CD14-positive monocyte (primary cell): ENCODE measurements at regions not wholly inside any gene's neighbourhood (a gene's known extent, or its start where the extent isn't known, plus 50 kb on each side); places are given as distances from the start of the nearest gene placed in this dataset.

Source experiments
- DNase-seq, 3 donors: peaks; one replicate each; pipeline ENCODE4 v3.0.0-alpha.2; 2011 to 2022
- H2AFZ ChIP-seq: 2 replicates; pipeline ENCODE4 v1.6.0; 2012; ENCODE audit warnings: mild to moderate bottlenecking, low read depth, low read length, inconsistent platforms; ENCODE audit not compliant: insufficient read depth, poor library complexity, severe bottlenecking
- H3K27ac ChIP-seq, 2 donors: 1 replicate in 1 of 2; 2 replicates in 1 of 2; pipeline ENCODE4 v1.5.1; 2012 to 2013; ENCODE audit warnings: low read length in 2 of 2, control low read depth in 1 of 2, inconsistent platforms in 1 of 2, low read depth in 1 of 2, mild to moderate bottlenecking in 1 of 2
- H3K27me3 ChIP-seq, 2 donors: one replicate each; pipeline versions ENCODE4 v1.6.0 to v1.6.1; 2011 to 2013; ENCODE audit warnings: low read length in 2 of 2; ENCODE audit not compliant: control insufficient read depth in 2 of 2, insufficient read depth in 2 of 2
- H3K36me3 ChIP-seq, 2 donors: replicated peaks in 1 of 2; 1 replicate in 1 of 2; 2 replicates in 1 of 2; pipeline versions ENCODE4 v1.5.1 to v1.6.1; 2012 to 2013; ENCODE audit warnings: low read length in 2 of 2, control low read depth in 1 of 2, inconsistent platforms in 1 of 2, mild to moderate bottlenecking in 1 of 2; ENCODE audit not compliant: insufficient read depth in 2 of 2, control insufficient read depth in 1 of 2
- H3K4me1 ChIP-seq, 2 donors: 1 replicate in 1 of 2; 2 replicates in 1 of 2; pipeline versions ENCODE4 v1.5.1 to v1.6.1; 2012 to 2013; ENCODE audit warnings: low read length in 2 of 2, control low read depth in 1 of 2, inconsistent platforms in 1 of 2, mild to moderate bottlenecking in 1 of 2, moderate library complexity in 1 of 2; ENCODE audit not compliant: insufficient read depth in 2 of 2, control insufficient read depth in 1 of 2
- H3K4me2 ChIP-seq: replicated peaks from 2 replicates; pipeline ENCODE3; 2012; ENCODE audit warnings: low read length, moderate library complexity, mild to moderate bottlenecking; ENCODE audit not compliant: poor library complexity, severe bottlenecking; ENCODE audit errors: extremely low read depth
- H3K4me3 ChIP-seq, 3 experiments: fragments of 200-600 bp in 1 of 3; sonication (generic) in 1 of 3; replicated peaks in 1 of 3; 1 replicate in 2 of 3; 2 replicates in 1 of 3; pipeline ENCODE4 v1.5.1; 2011 to 2013; ENCODE audit warnings: low read length in 3 of 3, mild to moderate bottlenecking in 3 of 3, control low read depth in 2 of 3, low read depth in 2 of 3, inconsistent platforms in 1 of 3, moderate library complexity in 1 of 3
- H3K79me2 ChIP-seq: 2 replicates; pipeline ENCODE4 v1.6.0; 2012; ENCODE audit warnings: mild to moderate bottlenecking, control low read depth, inconsistent platforms, low read length, moderate library complexity; ENCODE audit not compliant: insufficient read depth
- H3K9ac ChIP-seq: 2 replicates; pipeline ENCODE4 v1.6.0; 2017; ENCODE audit warnings: low read length, mild to moderate bottlenecking; ENCODE audit not compliant: insufficient read depth, poor library complexity, severe bottlenecking
- H3K9me3 ChIP-seq, 2 donors: replicated peaks in 1 of 2; 1 replicate in 1 of 2; 2 replicates in 1 of 2; pipeline versions ENCODE4 v1.5.1 to v1.6.1; 2012 to 2013; ENCODE audit warnings: low read length in 2 of 2, control low read depth in 1 of 2; ENCODE audit not compliant: control insufficient read depth in 1 of 2, insufficient read depth in 1 of 2
- H4K20me1 ChIP-seq: 2 replicates; pipeline ENCODE4 v1.6.0; 2012; ENCODE audit warnings: mild to moderate bottlenecking, low read length, control low read depth, moderate library complexity; ENCODE audit not compliant: insufficient read depth
- H3K27ac Mint-ChIP-seq, 7 donors: one replicate each; pipeline ENCODE4 v1.8.0; 2020; ENCODE audit warnings: mild to moderate bottlenecking in 7 of 7, mixed read lengths in 7 of 7, moderate library complexity in 6 of 7, inconsistent platforms in 2 of 7
- H3K27me3 Mint-ChIP-seq, 3 donors: one replicate each; pipeline ENCODE4 v1.8.0; 2021 to 2022; ENCODE audit warnings: low read depth in 3 of 3, mild to moderate bottlenecking in 3 of 3, mixed read lengths in 3 of 3, moderate library complexity in 3 of 3, inconsistent platforms in 1 of 3
- H3K36me3 Mint-ChIP-seq, 2 donors: one replicate each; pipeline ENCODE4 v1.8.0; 2020; ENCODE audit warnings: mixed read lengths in 2 of 2, inconsistent platforms in 1 of 2, mild to moderate bottlenecking in 1 of 2
- H3K4me1 Mint-ChIP-seq: one replicate; pipeline ENCODE4 v1.8.0; 2020; ENCODE audit warnings: mild to moderate bottlenecking, mixed read lengths
- H3K4me3 Mint-ChIP-seq, 2 donors: one replicate each; pipeline ENCODE4 v1.8.0; 2020; ENCODE audit warnings: mild to moderate bottlenecking in 2 of 2, mixed read lengths in 2 of 2, moderate library complexity in 1 of 2
- H3K9me3 Mint-ChIP-seq, 7 donors: one replicate each; pipeline ENCODE4 v1.8.0; 2020 to 2022; ENCODE audit warnings: mixed read lengths in 7 of 7, mild to moderate bottlenecking in 6 of 7, moderate library complexity in 6 of 7, inconsistent platforms in 2 of 7
- WGBS: methylation state at CpG from one replicate; pipeline ENCODE4 v1.1.5; 2013; ENCODE audit warnings: missing lambda C conversion rate; ENCODE audit not compliant: insufficient coverage; 5-methylcytosine and 5-hydroxymethylcytosine counted together
- intact Hi-C, 2 donors: fragments of 100-400 bp; cut with micrococcal nuclease; formaldehyde crosslinking; loops; one replicate each; pipeline versions ENCODE4 v1.15.0 to v1.15.1; 2023
- TF ChIP-seq, protein P1 (sequence below): fragments of 200-600 bp; IDR thresholded peaks from one replicate; pipeline ENCODE4 v1.8.0; 2022; ENCODE audit warnings: antibody characterized with exemption, mild to moderate bottlenecking

DNA sequence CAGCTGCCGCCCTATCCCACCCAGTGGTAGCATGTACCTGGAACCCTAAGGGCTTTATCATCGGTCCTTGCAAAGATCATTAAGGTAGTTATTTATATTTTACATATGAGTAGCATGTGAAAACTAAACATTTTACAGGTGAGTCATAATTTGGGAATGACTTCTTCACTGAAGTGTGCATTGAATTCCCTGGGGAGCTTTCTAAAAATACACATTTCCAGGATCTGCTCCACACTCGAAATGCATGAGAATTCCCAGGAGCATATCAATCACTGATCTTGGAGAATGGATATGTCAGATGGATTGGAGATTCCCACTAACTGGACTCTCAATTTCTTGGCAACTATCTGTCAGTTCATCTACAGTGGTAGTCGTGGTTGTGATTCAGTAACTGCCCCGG, 717.5 kb downstream of the IRX1 start:
- Mint-ChIP-seq H3K27me3 (peaks cover 0 to 3% (median 0%) of the 10 kb centered on the region in 3 donors), H3K4me1 (no peaks in the 10 kb centered on the region), H3K27ac (no peak overlapping the region), H3K36me3 (no peaks in the 10 kb centered on the region), H3K4me3 (no peak overlapping the region), H3K9me3 (peaks cover 0 to 18% (median 3%) of the 10 kb centered on the region in 7 donors)
- H4K20me1 ChIP-seq = no peaks in the 10 kb centered on the region
- no peak overlapping the region for H2AFZ ChIP-seq
- no peak for DNase-seq
- no peak overlapping the region for H3K27ac ChIP-seq
- H3K4me2 ChIP-seq = no peak overlapping the region
- no peaks in the 10 kb centered on the region for H3K36me3 ChIP-seq
- intact Hi-C loops = no loop called here
- TF ChIP-seq, protein P1, sequence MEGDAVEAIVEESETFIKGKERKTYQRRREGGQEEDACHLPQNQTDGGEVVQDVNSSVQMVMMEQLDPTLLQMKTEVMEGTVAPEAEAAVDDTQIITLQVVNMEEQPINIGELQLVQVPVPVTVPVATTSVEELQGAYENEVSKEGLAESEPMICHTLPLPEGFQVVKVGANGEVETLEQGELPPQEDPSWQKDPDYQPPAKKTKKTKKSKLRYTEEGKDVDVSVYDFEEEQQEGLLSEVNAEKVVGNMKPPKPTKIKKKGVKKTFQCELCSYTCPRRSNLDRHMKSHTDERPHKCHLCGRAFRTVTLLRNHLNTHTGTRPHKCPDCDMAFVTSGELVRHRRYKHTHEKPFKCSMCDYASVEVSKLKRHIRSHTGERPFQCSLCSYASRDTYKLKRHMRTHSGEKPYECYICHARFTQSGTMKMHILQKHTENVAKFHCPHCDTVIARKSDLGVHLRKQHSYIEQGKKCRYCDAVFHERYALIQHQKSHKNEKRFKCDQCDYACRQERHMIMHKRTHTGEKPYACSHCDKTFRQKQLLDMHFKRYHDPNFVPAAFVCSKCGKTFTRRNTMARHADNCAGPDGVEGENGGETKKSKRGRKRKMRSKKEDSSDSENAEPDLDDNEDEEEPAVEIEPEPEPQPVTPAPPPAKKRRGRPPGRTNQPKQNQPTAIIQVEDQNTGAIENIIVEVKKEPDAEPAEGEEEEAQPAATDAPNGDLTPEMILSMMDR = no peak
- no peak overlapping the region for H3K4me3 ChIP-seq
- H3K9ac ChIP-seq = no peak overlapping the region
- no CpG with 5 or more reads among the region's 5 CpGs for WGBS
- H3K9me3 ChIP-seq = peaks cover 0 to 6% of the 10 kb centered on the region in 2 donors
- H3K27me3 ChIP-seq = no peaks in the 10 kb centered on the region
- no peaks in the 10 kb centered on the region for H3K79me2 ChIP-seq
- no peaks in the 10 kb centered on the region for H3K4me1 ChIP-seq

DNA sequence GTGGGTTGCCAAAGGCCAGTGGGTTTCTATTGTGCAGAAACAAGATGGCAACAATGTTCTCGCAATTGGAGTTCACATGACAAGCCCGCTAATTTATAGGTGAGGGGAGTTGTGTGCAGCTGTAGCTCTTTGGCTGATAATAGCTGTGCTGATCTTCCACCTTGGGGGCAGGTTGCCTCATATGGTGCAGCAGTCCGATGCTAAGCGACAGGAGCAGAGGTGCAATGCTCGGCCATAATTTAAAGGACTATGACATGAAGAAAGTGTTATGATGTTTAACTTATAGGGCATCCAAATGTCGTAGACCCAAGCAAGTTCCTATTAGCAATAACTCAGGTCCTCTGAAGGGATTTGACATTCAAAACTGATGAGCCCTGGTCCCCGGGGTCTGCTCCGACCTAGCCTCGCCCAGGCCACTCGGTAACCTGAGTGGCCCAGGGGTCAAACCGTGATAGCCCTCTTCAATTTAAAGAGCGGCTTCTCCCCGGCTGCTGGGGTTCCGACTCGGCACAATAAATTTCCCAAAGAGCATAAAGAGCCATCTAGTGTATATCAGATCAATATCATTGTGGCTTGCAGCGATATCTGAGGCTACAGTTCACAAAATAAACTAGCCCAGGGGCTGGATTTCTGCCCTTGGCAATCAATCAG, 724.0 kb downstream of the IRX1 start:
- H3K27ac Mint-ChIP-seq = no peak overlapping the region
- no peak overlapping the region for H3K4me2 ChIP-seq
- H3K9me3 ChIP-seq = peaks cover 0 to 5% of the 10 kb centered on the region in 2 donors
- H3K36me3 ChIP-seq = no peaks in the 10 kb centered on the region
- 87% methylated on average over 15 of the region's 16 CpGs for WGBS
- H2AFZ ChIP-seq = no peak overlapping the region
- H3K9ac ChIP-seq = no peak overlapping the region
- H3K27me3 ChIP-seq = no peaks in the 10 kb centered on the region
- intact Hi-C loops = no loop called here
- H3K9me3 Mint-ChIP-seq = peaks cover 0 to 6% (median 1%) of the 10 kb centered on the region in 7 donors
- no peak overlapping the region for H3K27ac ChIP-seq
- no peaks in the 10 kb centered on the region for H3K36me3 Mint-ChIP-seq
- H4K20me1 ChIP-seq = no peaks in the 10 kb centered on the region
- TF ChIP-seq, protein P1 = no peak
- no peaks in the 10 kb centered on the region for H3K4me1 ChIP-seq
- H3K4me1 Mint-ChIP-seq = no peaks in the 10 kb centered on the region
- H3K79me2 ChIP-seq = no peaks in the 10 kb centered on the region
- DNase-seq = no peak
- no peaks in the 10 kb centered on the region for H3K27me3 Mint-ChIP-seq
- no peak overlapping the region for H3K4me3 ChIP-seq
- no peak overlapping the region for H3K4me3 Mint-ChIP-seq
